Right atrium auricular region (tissue), 2 donors: ENCODE measurements at regions not wholly inside any gene's neighbourhood (a gene's known extent, or its start where the extent isn't known, plus 50 kb on each side); places are given as distances from the start of the nearest gene placed in this dataset.

Source experiments
- DNase-seq: peaks from one replicate; pipeline ENCODE4 v3.0.0-alpha.2; 2019; ENCODE audit warnings: low spot score
- H3K27ac ChIP-seq, 2 donors: fragments of 200-600 bp; sonication (generic); 1 replicate in 1 of 2; 2 replicates in 1 of 2; pipeline ENCODE4 v1.5.1; 2016 to 2019
- H3K27me3 ChIP-seq, 2 donors: fragments of 200-600 bp; sonication (generic); one replicate each; pipeline versions ENCODE4 v1.5.1 to v1.6.0; 2017 to 2019
- H3K36me3 ChIP-seq: fragments of 200-600 bp; sonication (generic); one replicate; pipeline ENCODE4 v1.5.1; 2016
- H3K4me1 ChIP-seq, 2 donors: fragments of 200-600 bp; sonication (generic); one replicate each; pipeline versions ENCODE4 v1.5.1 to v1.6.0; 2017 to 2019
- H3K4me3 ChIP-seq, 2 donors: fragments of 200-600 bp; sonication (generic); 1 replicate in 1 of 2; 2 replicates in 1 of 2; pipeline ENCODE4 v1.5.1; 2017 to 2019; ENCODE audit warnings: mild to moderate bottlenecking in 1 of 2, moderate library complexity in 1 of 2
- H3K9me3 ChIP-seq, 2 donors: fragments of 200-600 bp; sonication (generic); one replicate each; pipeline ENCODE4 v1.5.1; 2019
- CTCF ChIP-seq, 2 donors: fragments of 200-600 bp; sonication (generic); IDR thresholded peaks; one replicate each; pipeline ENCODE4 v1.5.1; 2019; ENCODE audit warnings: antibody characterized with exemption in 2 of 2

- Histone ChIP-seq H3K4me1 (no peaks in the 10 kb centered on the region), H3K4me3 (no peak overlapping the region)
- TF ChIP-seq CTCF (IDR thresholded peaks at IDR 0.05), result no peak
Measured at GRCh38 chr4:14338585-14339265, 663.6 kb upstream of the CPEB2 start.

GRCh38 chr4:14339715-14340114 lies 662.6 kb upstream of the CPEB2 start:
- H3K9me3 ChIP-seq, result no peaks in the 10 kb centered on the region
- no peak for DNase-seq
- no peaks in the 10 kb centered on the region for H3K4me1 ChIP-seq
- no peak overlapping the region for H3K4me3 ChIP-seq
- H3K27me3 ChIP-seq, result no peaks in the 10 kb centered on the region
- H3K27ac ChIP-seq, result no peak overlapping the region
- no peak for TF ChIP-seq CTCF (IDR thresholded peaks at IDR 0.05)
- no peaks in the 10 kb centered on the region for H3K36me3 ChIP-seq

More at GRCh38 chr4:14338585-14339265, 663.6 kb upstream of the CPEB2 start:
- no peaks in the 10 kb centered on the region for H3K9me3 ChIP-seq
- H3K36me3 ChIP-seq, result no peaks in the 10 kb centered on the region
- no peak overlapping the region for H3K27ac ChIP-seq
- no peaks in the 10 kb centered on the region for H3K27me3 ChIP-seq
- DNase-seq, result no peak

- Histone ChIP-seq H3K9me3 (no peaks in the 10 kb centered on the region), H3K36me3 (no peaks in the 10 kb centered on the region), H3K4me1 (no peaks in the 10 kb centered on the region), H3K27ac (no peak overlapping the region), H3K27me3 (no peaks in the 10 kb centered on the region), H3K4me3 (no peak overlapping the region)
- no peak for DNase-seq
- TF ChIP-seq CTCF (IDR thresholded peaks at IDR 0.05), result no peak
Measured at GRCh38 chr4:14340321-14340720, 662.0 kb upstream of the CPEB2 start.

GRCh38 chr4:14343961-14344360 lies 658.3 kb upstream of the CPEB2 start:
- Histone ChIP-seq H3K27ac (no peak overlapping the region), H3K4me3 (no peak overlapping the region), H3K4me1 (peaks cover 0 to 6% of the 10 kb centered on the region in 2 donors), H3K36me3 (no peaks in the 10 kb centered on the region), H3K27me3 (no peaks in the 10 kb centered on the region), H3K9me3 (no peaks in the 10 kb centered on the region)
- TF ChIP-seq CTCF (IDR thresholded peaks at IDR 0.05), result no peak
- no peak for DNase-seq

GRCh38 chr4:14345356-14345775 lies 656.9 kb upstream of the CPEB2 start:
- Histone ChIP-seq H3K27me3 (no peaks in the 10 kb centered on the region), H3K4me1 (peaks cover 0 to 6% of the 10 kb centered on the region in 2 donors), H3K36me3 (no peaks in the 10 kb centered on the region), H3K27ac (no peak overlapping the region), H3K9me3 (no peaks in the 10 kb centered on the region), H3K4me3 (no peak overlapping the region)
- TF ChIP-seq CTCF (IDR thresholded peaks at IDR 0.05), result no peak
- no peak for DNase-seq

GRCh38 chr4:14347526-14347925 lies 654.8 kb upstream of the CPEB2 start:
- no peak overlapping the region for H3K4me3 ChIP-seq
- H3K27me3 ChIP-seq, result no peaks in the 10 kb centered on the region
- no peak for DNase-seq
- no peak for TF ChIP-seq CTCF (IDR thresholded peaks at IDR 0.05)
- H3K4me1 ChIP-seq, result peaks cover 0 to 6% of the 10 kb centered on the region in 2 donors
- H3K27ac ChIP-seq, result no peak overlapping the region
- no peaks in the 10 kb centered on the region for H3K9me3 ChIP-seq
- no peaks in the 10 kb centered on the region for H3K36me3 ChIP-seq
